ENCODE measurements at regions not wholly inside any gene's neighbourhood (a gene's known extent, or its start where the extent isn't known, plus 50 kb on each side); places are given as distances from the start of the nearest gene placed in this dataset.

- TF ChIP-seq CTCF (IDR thresholded peaks at IDR 0.05) (no peak), POLR2AphosphoS5 (IDR thresholded peaks at IDR 0.05) (no peak), POLR2A (IDR thresholded peaks at IDR 0.05) (no peak), EP300 (IDR thresholded peaks at IDR 0.05) (no peak)
Observed at GRCh38 chr1:219417610-219418009, 195.3 kb downstream of the ZC3H11B start.

Data from sigmoid colon (tissue), 4 donors.